ENCODE measurements at regions not wholly inside any gene's neighbourhood (a gene's known extent, or its start where the extent isn't known, plus 50 kb on each side); places are given as distances from the start of the nearest gene placed in this dataset.

DNA sequence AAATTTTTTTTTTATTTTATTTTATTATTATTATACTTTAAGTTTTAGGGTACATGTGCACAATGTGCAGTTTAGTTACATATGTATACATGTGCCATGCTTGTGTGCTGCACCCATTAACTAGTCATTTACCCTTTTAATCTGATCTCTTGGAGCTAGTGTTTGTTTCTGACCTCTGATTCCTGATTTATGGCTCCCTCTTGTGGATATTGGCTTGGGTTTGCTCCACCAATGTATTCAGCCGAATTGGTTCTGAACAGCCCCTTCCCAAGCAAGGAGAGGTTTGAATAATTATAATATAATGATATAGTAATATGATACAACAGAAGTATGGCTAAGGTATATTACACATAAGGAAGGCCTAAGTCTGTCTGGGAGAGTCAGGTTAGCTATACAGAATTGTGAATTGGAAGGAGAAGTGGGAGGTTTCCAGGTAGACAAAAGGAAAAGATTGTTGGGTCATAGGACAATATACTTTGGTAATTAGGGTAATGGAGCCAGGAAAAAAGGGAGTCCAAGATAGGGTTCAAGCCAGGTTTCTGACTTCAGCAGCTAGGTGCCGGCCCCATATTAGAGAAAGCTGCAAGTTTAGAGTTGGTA lies 53.1 kb upstream of the HMCN1 start:
- TF ChIP-seq, protein P1, sequence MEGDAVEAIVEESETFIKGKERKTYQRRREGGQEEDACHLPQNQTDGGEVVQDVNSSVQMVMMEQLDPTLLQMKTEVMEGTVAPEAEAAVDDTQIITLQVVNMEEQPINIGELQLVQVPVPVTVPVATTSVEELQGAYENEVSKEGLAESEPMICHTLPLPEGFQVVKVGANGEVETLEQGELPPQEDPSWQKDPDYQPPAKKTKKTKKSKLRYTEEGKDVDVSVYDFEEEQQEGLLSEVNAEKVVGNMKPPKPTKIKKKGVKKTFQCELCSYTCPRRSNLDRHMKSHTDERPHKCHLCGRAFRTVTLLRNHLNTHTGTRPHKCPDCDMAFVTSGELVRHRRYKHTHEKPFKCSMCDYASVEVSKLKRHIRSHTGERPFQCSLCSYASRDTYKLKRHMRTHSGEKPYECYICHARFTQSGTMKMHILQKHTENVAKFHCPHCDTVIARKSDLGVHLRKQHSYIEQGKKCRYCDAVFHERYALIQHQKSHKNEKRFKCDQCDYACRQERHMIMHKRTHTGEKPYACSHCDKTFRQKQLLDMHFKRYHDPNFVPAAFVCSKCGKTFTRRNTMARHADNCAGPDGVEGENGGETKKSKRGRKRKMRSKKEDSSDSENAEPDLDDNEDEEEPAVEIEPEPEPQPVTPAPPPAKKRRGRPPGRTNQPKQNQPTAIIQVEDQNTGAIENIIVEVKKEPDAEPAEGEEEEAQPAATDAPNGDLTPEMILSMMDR (IDR thresholded peaks at IDR 0.05; ENCODE audit: control insufficient read depth, extremely low read depth, insufficient read depth): peak; percentile 89
- DNase-seq (ENCODE audit: low read depth): peak; percentile 26

DNA sequence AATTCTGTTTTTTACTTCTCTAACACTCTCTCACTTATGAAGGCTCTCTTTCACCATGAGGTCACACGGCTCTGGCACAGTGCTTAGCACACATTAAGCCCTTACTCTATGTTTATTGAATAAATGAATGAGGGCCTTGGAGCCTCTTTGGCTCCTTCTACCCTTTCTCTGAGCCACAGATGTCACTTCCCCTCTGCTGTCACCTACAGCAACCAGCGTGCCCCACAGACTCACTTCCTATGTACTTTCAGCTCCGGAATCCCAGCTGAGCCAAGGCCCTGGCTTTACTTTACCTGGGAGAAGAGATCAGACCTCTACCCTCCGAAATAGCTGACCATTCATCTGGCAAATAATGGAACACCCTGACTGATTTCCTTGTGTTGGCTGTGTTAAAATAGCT lies 53.7 kb upstream of the HMCN1 start:
- H3K4me3 ChIP-seq (ENCODE audit: low read depth, low read length): no peak overlapping the region
- TF ChIP-seq, protein P1 (IDR thresholded peaks at IDR 0.05; ENCODE audit: control insufficient read depth, extremely low read depth, insufficient read depth): no peak
- no peak for DNase-seq (ENCODE audit: low read depth)

More for the DNA sequence above, 53.1 kb upstream of the HMCN1 start:
- no peak overlapping the region for H3K4me3 ChIP-seq (ENCODE audit: low read depth, low read length)

DNA sequence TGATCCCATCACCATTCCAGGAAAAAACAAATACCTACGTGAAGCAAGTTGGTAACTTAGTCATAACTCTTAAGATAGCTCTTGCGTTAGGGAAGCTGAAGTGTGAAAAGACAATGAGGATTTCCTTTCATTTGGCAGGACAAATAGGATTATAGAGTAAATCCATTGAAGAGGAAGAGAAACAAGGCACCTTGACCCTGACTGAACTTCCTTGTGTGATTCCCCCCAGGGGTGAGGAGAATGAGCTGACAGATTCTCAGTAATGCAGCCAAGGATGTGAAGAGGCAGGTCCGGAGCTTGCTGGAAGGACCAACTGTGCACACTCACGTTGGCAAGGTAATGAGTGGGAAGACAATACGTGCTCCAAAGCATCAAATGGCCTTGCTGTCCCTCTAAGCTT lies 55.0 kb upstream of the HMCN1 start:
- TF ChIP-seq, protein P1 (IDR thresholded peaks at IDR 0.05; ENCODE audit: control insufficient read depth, extremely low read depth, insufficient read depth): no peak
- no peak overlapping the region for H3K4me3 ChIP-seq (ENCODE audit: low read depth, low read length)
- DNase-seq (ENCODE audit: low read depth): no peak

DNA sequence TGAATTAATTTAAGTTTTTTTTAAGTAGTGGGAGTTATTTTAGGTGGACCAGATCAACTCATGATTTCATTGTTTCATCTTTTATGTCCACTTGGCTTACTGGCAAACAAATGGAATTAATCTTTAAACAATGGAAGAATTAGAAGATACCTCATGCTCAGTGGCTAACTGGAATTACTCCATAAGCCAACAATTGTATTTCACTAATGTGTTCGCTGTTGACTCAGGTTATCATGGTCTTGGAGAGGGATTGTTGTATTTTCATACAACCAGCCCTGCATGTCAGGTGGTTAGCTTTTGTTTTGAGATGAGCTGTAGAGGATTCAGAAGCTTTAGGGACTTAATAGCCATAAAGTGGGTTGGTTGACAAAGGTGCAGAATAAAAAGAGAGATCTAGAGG lies 57.2 kb upstream of the HMCN1 start:
- no peak for DNase-seq (ENCODE audit: low read depth)
- TF ChIP-seq, protein P1 (IDR thresholded peaks at IDR 0.05; ENCODE audit: control insufficient read depth, extremely low read depth, insufficient read depth): no peak
- H3K4me3 ChIP-seq (ENCODE audit: low read depth, low read length): no peak overlapping the region

DNA sequence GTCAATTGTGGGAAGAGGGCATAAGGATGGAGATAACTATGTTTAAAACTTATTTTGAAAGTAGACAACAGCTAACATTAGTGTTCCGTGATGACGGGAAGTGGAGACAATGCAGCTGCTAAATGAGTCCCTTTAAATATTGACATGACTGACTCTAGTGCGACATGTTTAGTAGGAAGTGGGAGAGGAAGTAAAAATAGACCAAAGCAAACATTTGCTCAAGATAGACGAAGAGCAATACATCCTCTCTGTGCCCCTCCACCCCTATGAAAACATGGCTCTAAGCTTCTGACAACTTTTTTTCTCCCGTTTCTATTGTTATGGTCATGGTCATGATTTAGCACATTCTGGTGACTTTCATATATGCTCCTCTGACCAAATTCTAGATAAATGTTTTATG lies 60.0 kb upstream of the HMCN1 start:
- DNase-seq (ENCODE audit: low read depth): no peak

DNA sequence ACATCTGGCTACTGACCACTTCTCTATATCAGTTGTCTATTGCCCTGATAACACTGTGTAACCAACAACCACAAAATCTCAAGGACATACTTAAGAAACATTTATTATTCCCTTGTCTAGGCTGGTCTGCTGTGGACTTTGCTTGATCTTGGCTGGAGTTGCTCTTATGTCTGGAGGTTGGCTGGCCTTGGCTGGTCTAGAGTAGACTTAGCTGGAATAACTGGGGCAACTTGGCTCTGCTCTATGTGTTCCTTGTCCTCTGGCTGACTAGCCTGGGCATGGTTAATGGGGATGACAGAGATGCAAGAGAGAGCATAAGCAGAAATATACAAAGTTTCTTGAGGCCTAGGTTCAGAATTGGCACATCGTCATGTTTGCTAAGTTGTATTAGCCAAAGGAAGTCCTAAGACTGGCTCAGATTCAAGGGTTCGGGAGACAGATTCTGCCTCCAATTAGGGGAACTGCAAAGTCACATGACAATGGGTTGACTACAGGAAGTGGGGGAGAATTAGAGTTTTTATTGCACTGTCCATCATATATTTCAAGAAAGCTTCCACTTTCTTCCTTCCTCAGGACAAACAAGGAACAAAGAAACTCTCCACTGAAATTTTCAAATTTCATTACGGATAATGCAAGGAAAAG lies 61.4 kb upstream of the HMCN1 start:
- H3K4me3 ChIP-seq (ENCODE audit: low read depth, low read length): no peak overlapping the region
- TF ChIP-seq, protein P1 (IDR thresholded peaks at IDR 0.05; ENCODE audit: control insufficient read depth, extremely low read depth, insufficient read depth): no peak
- DNase-seq (ENCODE audit: low read depth): no peak

More for the DNA sequence above, 60.0 kb upstream of the HMCN1 start:
- TF ChIP-seq, protein P1 (IDR thresholded peaks at IDR 0.05; ENCODE audit: control insufficient read depth, extremely low read depth, insufficient read depth): no peak
- no peak overlapping the region for H3K4me3 ChIP-seq (ENCODE audit: low read depth, low read length)
